Peyer's patch (tissue), 4 donors: ENCODE measurements at regions not wholly inside any gene's neighbourhood (a gene's known extent, or its start where the extent isn't known, plus 50 kb on each side); places are given as distances from the start of the nearest gene placed in this dataset.

Experiments used
- CTCF ChIP-seq, 6 experiments: fragments of 450-650 bp in 4 of 6; fragments of 200-600 bp in 2 of 6; sonication (generic) in 1 of 6; IDR thresholded peaks; one replicate each; pipeline ENCODE4 v1.5.1; 2017 to 2019; ENCODE audit warnings: antibody characterized with exemption in 6 of 6, mild to moderate bottlenecking in 3 of 6, moderate library complexity in 1 of 6
- POLR2A ChIP-seq, 2 donors: fragments of 450-650 bp; IDR thresholded peaks; one replicate each; pipeline ENCODE4 v1.5.1; 2017; ENCODE audit warnings: antibody characterized with exemption in 2 of 2, mild to moderate bottlenecking in 2 of 2, moderate library complexity in 2 of 2

GRCh38 chr6:135750081-135750480 lies 101.4 kb upstream of the PDE7B start:
- TF ChIP-seq CTCF (IDR thresholded peaks at IDR 0.05) (no peak), POLR2A (IDR thresholded peaks at IDR 0.05) (no peak)
